ENCODE measurements at regions not wholly inside any gene's neighbourhood (a gene's known extent, or its start where the extent isn't known, plus 50 kb on each side); places are given as distances from the start of the nearest gene placed in this dataset.

- ChIA-PET POLR2A (no interaction called here), CTCF (interaction anchor here (0.7 kb wide), 1 partner anchor 984 kb away, joined by 3 read pairs; no protein-coding TSS in a partner anchor)
- no peaks in the 10 kb centered on the region for H3K4me1 ChIP-seq
- H3K27ac ChIP-seq = no peak overlapping the region
- ATAC-seq = no peak
- no peak overlapping the region for H3K4me3 ChIP-seq
- 2% methylated on average over 4 of the region's 4 CpGs for WGBS (ENCODE audit: missing lambda C conversion rate)
- TF ChIP-seq REST (IDR thresholded peaks at IDR 0.05) (no peak), PBX3 (IDR thresholded peaks at IDR 0.05) (no peak), TP53 (CRISPR knock-in tag; IDR thresholded peaks at IDR 0.05) (no peak), KDM1A (IDR thresholded peaks at IDR 0.05; ENCODE audit: low read depth) (no peak), CHD4 (IDR thresholded peaks at IDR 0.05; ENCODE audit: borderline replicate concordance) (no peak), RARB (CRISPR knock-in tag; IDR thresholded peaks at IDR 0.05) (no peak), ZSCAN20 (CRISPR knock-in tag; IDR thresholded peaks at IDR 0.05) (no peak), EHMT2 (IDR thresholded peaks at IDR 0.05; ENCODE audit: low read depth) (no peak), MAZ (IDR thresholded peaks at IDR 0.05; ENCODE audit: borderline replicate concordance, low read depth, low read length) (no peak), HDAC2 (IDR thresholded peaks at IDR 0.05) (no peak), HMGXB4 (CRISPR knock-in tag; IDR thresholded peaks at IDR 0.05; ENCODE audit: borderline replicate concordance) (no peak), FOSL2 (IDR thresholded peaks at IDR 0.05) (no peak), FOSL2 (CRISPR knock-in tag; IDR thresholded peaks at IDR 0.05) (no peak), CHD2 (IDR thresholded peaks at IDR 0.05; ENCODE audit: low read length, partially characterized antibody) (no peak), MYC (IDR thresholded peaks at IDR 0.05; ENCODE audit: borderline replicate concordance, low read length) (no peak), FOSB (CRISPR knock-in tag; IDR thresholded peaks at IDR 0.05) (no peak)
- H3K9me3 ChIP-seq = no peaks in the 10 kb centered on the region
- H3K4me2 ChIP-seq = no peak overlapping the region
- no peak for FAIRE-seq
- no peak for DNase-seq (ENCODE audit: low read depth in 1 of 2, low spot score in 1 of 2)
These were observed 51.5 kb upstream of the VAV3 start for GRCh38 chr1:108016451-108016920.
